ENCODE measurements at regions not wholly inside any gene's neighbourhood (a gene's known extent, or its start where the extent isn't known, plus 50 kb on each side); places are given as distances from the start of the nearest gene placed in this dataset.
"Not testable (repeated sequence)": the region's sequence is repeated elsewhere in the genome, so short reads cannot be mapped to it uniquely, and the experiment has no call there.

DNA sequence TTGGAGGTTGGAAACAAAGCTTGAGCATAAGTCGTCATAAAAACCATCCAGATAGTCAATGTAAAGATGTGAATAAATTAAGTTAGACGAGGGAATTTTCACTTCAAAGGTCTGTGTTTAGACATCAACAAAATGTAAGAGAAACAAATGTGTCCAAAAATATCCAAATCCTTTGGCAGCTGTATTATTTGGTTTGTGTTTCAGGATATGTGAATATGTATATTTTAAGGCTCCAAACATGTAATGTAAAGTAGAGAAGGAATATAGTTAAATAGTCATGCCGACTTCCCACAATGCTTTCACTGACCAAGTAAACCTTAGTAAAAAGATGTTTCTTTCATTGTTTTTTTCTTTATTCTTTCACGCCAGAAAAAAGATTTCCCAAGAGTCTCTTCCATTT, 604.9 kb upstream of the NRP1 start:
- Histone ChIP-seq H2AFZ (ENCODE audit: low read depth, low read length) (no peak overlapping the region), H3K9me3 (ENCODE audit: low read length) (no peaks in the 10 kb centered on the region), H3K36me3 (ENCODE audit: insufficient read depth, low read length) (no peaks in the 10 kb centered on the region), H3K4me1 (ENCODE audit: insufficient read depth, low read length) (peaks cover 27% of the 10 kb centered on the region), H3K4me3 (ENCODE audit: low read length) (no peak overlapping the region), H3K27me3 (ENCODE audit: insufficient read depth, low read length) (no peaks in the 10 kb centered on the region)

DNA sequence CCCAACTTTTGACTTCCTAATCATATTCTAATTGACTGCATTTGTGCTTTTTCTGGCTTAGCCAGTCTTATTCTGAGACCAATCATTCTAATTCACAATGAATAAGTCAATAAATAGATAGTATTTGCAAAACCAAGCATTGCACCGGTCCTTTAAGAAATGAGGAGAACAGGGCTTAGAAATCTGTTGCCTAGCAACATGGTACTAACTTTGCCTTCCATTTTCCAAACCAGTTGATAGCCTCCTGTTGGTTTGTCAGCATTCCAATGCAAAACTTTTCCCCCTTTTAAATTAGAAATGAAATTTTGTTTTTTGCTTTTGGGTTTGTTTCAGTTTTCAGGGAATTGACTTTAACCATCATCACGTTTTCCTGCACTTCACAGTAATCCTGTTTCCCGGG, 603.5 kb upstream of the NRP1 start:
- Histone ChIP-seq H3K36me3 (ENCODE audit: insufficient read depth, low read length) (no peaks in the 10 kb centered on the region), H3K4me1 (ENCODE audit: insufficient read depth, low read length) (peaks cover 32% of the 10 kb centered on the region), H3K9me3 (ENCODE audit: low read length) (no peaks in the 10 kb centered on the region), H2AFZ (ENCODE audit: low read depth, low read length) (no peak overlapping the region), H3K4me3 (ENCODE audit: low read length) (no peak overlapping the region), H3K27me3 (ENCODE audit: insufficient read depth, low read length) (no peaks in the 10 kb centered on the region)

GRCh38 chr10:33937036-33937730, 602.7 kb upstream of the NRP1 start:
- Histone ChIP-seq H3K4me1 (ENCODE audit: insufficient read depth, low read length) (peaks cover 32% of the 10 kb centered on the region), H3K27me3 (ENCODE audit: insufficient read depth, low read length) (no peaks in the 10 kb centered on the region), H3K36me3 (ENCODE audit: insufficient read depth, low read length) (no peaks in the 10 kb centered on the region), H2AFZ (ENCODE audit: low read depth, low read length) (peak overlapping the region; percentile 35), H3K9me3 (ENCODE audit: low read length) (no peaks in the 10 kb centered on the region), H3K4me3 (ENCODE audit: low read length) (no peak overlapping the region)

DNA sequence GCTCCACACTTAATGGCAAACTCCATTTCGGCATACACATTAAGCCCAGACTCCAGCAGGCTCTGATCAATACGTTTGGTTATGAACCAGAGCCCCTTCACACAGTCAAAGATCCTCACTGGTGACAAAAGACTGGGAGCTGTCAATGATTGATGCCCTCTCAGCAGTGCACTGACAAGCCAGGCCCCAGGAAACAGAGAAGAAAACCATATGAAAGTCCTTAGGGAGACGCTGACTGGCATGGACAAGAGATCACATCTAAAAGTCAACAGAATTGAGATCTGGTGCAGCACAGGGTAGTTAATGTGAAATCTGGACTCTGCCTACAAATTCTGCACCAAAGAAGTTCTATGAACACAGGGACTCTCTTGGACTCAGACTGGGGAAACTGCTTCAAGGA, 600.9 kb upstream of the NRP1 start:
- H3K27me3 ChIP-seq (ENCODE audit: insufficient read depth, low read length): no peaks in the 10 kb centered on the region
- H3K4me1 ChIP-seq (ENCODE audit: insufficient read depth, low read length): peaks cover 32% of the 10 kb centered on the region
- H3K36me3 ChIP-seq (ENCODE audit: insufficient read depth, low read length): no peaks in the 10 kb centered on the region
- no peaks in the 10 kb centered on the region for H3K9me3 ChIP-seq (ENCODE audit: low read length)
- no peak overlapping the region for H3K4me3 ChIP-seq (ENCODE audit: low read length)
- H2AFZ ChIP-seq (ENCODE audit: low read depth, low read length): no peak overlapping the region

DNA sequence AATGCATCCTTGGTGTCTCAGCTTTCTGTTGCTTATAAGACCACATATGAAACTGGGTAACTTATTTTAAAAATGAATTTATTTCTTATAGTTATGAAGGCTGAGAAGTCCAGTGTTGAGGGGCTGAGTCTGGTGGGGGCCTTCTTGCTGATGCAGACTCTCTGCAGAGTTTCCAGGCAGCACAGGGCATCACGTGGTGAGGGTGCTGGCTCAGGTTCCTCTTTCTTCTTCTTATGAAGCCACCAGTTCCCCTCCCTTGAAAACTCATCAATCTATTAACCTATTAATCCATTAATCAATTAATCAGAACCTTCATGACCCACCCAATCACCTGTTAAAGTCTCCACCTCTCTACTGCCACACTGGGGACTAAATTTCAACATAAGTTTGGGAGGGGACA, 595.6 kb upstream of the NRP1 start:
- no peak overlapping the region for H2AFZ ChIP-seq (ENCODE audit: low read depth, low read length)
- peaks cover 9% of the 10 kb centered on the region for H3K4me1 ChIP-seq (ENCODE audit: insufficient read depth, low read length)
- no peaks in the 10 kb centered on the region for H3K27me3 ChIP-seq (ENCODE audit: insufficient read depth, low read length)
- no peaks in the 10 kb centered on the region for H3K36me3 ChIP-seq (ENCODE audit: insufficient read depth, low read length)
- H3K4me3 ChIP-seq (ENCODE audit: low read length): no peak overlapping the region
- H3K9me3 ChIP-seq (ENCODE audit: low read length): no peaks in the 10 kb centered on the region

GRCh38 chr10:33927347-33927746, 592.9 kb upstream of the NRP1 start:
- Histone ChIP-seq H3K9me3 (ENCODE audit: low read length) (no peaks in the 10 kb centered on the region), H3K4me1 (ENCODE audit: insufficient read depth, low read length) (no peaks in the 10 kb centered on the region), H3K27me3 (ENCODE audit: insufficient read depth, low read length) (no peaks in the 10 kb centered on the region), H3K4me3 (ENCODE audit: low read length) (no peak overlapping the region), H3K36me3 (ENCODE audit: insufficient read depth, low read length) (no peaks in the 10 kb centered on the region), H2AFZ (ENCODE audit: low read depth, low read length) (no peak overlapping the region)

GRCh38 chr10:33921970-33922605, 587.6 kb upstream of the NRP1 start:
- peaks cover 12% of the 10 kb centered on the region for H3K4me1 ChIP-seq (ENCODE audit: insufficient read depth, low read length)
- H2AFZ ChIP-seq (ENCODE audit: low read depth, low read length): no peak overlapping the region
- H3K9me3 ChIP-seq (ENCODE audit: low read length): no peaks in the 10 kb centered on the region
- no peaks in the 10 kb centered on the region for H3K27me3 ChIP-seq (ENCODE audit: insufficient read depth, low read length)
- H3K4me3 ChIP-seq (ENCODE audit: low read length): no peak overlapping the region
- no peaks in the 10 kb centered on the region for H3K36me3 ChIP-seq (ENCODE audit: insufficient read depth, low read length)

DNA sequence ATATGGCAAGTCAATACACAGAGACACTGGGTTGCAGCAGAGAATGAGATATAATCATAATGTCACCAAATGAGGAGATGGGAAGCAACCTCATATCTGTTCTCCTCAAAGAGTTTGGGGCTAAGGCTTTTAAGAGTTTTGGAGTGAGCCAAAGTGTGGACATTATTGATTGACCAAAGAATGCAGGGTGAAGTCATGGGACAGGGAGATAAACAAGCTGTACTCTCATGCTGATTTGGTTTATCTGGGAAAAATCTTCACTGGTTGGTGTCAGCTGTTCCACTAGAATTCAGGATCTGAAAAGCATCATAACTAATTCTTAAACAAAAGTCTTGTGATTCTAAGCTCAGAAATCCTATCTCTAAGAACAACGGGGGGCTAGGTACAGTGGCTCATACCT, 585.9 kb upstream of the NRP1 start:
- H3K9me3 ChIP-seq (ENCODE audit: low read length): no peaks in the 10 kb centered on the region
- no peaks in the 10 kb centered on the region for H3K27me3 ChIP-seq (ENCODE audit: insufficient read depth, low read length)
- no peaks in the 10 kb centered on the region for H3K36me3 ChIP-seq (ENCODE audit: insufficient read depth, low read length)
- no peak overlapping the region for H2AFZ ChIP-seq (ENCODE audit: low read depth, low read length)
- H3K4me1 ChIP-seq (ENCODE audit: insufficient read depth, low read length): peaks cover 12% of the 10 kb centered on the region
- H3K4me3 ChIP-seq (ENCODE audit: low read length): no peak overlapping the region

DNA sequence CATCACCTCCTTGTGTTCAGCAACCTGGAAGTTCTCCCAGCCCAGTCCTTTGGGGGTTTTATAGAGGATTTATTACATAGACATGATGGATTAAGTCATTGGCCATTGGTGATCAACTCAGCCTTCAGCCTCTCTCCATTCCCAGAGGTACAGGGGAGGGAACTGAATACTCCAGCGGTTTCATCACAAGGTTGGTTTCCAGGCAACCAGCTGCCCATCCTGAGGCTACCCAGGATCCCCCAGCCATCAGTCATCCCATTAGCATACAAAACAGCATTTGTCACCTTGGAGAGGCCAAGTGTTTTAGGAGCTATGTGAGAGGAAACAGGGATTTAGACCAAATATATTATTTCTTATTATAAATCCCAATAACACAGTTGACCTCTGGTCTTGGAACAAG, 584.8 kb upstream of the NRP1 start:
- Histone ChIP-seq H3K27me3 (ENCODE audit: insufficient read depth, low read length) (no peaks in the 10 kb centered on the region), H3K4me1 (ENCODE audit: insufficient read depth, low read length) (peaks cover 12% of the 10 kb centered on the region), H2AFZ (ENCODE audit: low read depth, low read length) (no peak overlapping the region), H3K4me3 (ENCODE audit: low read length) (no peak overlapping the region), H3K36me3 (ENCODE audit: insufficient read depth, low read length) (no peaks in the 10 kb centered on the region), H3K9me3 (ENCODE audit: low read length) (no peaks in the 10 kb centered on the region)

DNA sequence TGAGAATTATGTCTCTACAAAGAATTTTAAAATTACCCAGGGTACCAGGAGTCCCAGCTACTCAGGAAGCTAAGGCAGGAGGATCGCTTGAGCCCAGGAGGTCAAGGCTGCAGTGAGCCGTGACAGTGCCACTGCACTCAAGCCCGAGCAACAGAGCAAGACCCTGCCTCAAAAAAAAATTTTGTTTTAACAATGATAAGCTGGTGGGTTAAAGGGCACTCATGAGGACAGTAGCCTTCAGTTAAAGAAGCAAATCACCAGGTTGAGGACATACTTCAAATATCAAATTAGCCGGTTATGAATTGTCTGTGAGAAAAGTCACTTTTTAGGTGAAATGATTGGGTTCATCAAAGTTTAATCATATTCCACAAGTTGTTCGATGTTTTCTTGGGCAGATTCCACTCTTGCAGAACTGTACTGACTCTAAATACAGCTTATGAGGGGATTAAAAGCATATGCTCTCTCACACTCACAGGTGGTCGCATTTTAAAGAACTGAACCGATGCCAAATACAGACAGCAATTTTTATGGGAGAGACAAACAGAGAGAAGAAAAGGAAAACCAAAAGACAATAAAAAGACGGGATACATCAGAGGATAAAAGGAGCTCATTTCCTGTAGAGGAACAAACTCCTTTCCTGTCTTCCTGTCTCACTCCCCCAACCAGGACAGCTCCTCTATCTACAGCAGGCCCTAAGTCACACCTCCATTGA, 582.8 kb upstream of the NRP1 start:
- Histone ChIP-seq H2AFZ (ENCODE audit: low read depth, low read length) (no peak overlapping the region), H3K9me3 (ENCODE audit: low read length) (no peaks in the 10 kb centered on the region), H3K27me3 (ENCODE audit: insufficient read depth, low read length) (no peaks in the 10 kb centered on the region), H3K36me3 (ENCODE audit: insufficient read depth, low read length) (no peaks in the 10 kb centered on the region), H3K4me3 (ENCODE audit: low read length) (no peak overlapping the region), H3K4me1 (ENCODE audit: insufficient read depth, low read length) (peaks cover 12% of the 10 kb centered on the region)

- no peaks in the 10 kb centered on the region for H3K27me3 ChIP-seq (ENCODE audit: insufficient read depth, low read length)
- H3K4me3 ChIP-seq (ENCODE audit: low read length): no peak overlapping the region
- H3K9me3 ChIP-seq (ENCODE audit: low read length): no peaks in the 10 kb centered on the region
- no peaks in the 10 kb centered on the region for H3K36me3 ChIP-seq (ENCODE audit: insufficient read depth, low read length)
- H2AFZ ChIP-seq (ENCODE audit: low read depth, low read length): no peak overlapping the region
- peaks cover 8% of the 10 kb centered on the region for H3K4me1 ChIP-seq (ENCODE audit: insufficient read depth, low read length)
These were observed 580.3 kb upstream of the NRP1 start for GRCh38 chr10:33914746-33915145.

DNA sequence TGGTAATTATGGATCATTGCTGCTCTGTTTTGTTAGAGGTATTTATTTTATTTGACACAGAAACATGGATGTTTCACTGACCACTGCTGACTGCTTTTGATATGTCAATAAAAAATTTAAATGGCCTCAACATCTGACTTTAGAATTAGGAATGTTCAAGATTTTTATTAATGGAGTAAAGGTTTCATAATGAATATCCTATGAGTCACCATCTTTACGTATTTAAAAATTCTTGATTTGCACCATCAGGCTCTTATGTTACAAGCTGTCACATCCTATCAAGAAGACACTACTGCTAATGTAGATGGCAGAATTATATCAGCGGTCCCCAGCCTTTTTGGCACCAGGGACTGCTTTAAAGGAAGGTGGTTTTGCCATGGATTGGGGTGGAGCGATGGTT, 578.7 kb upstream of the NRP1 start:
- no peak overlapping the region for H2AFZ ChIP-seq (ENCODE audit: low read depth, low read length)
- no peaks in the 10 kb centered on the region for H3K27me3 ChIP-seq (ENCODE audit: insufficient read depth, low read length)
- H3K9me3 ChIP-seq (ENCODE audit: low read length): no peaks in the 10 kb centered on the region
- no peaks in the 10 kb centered on the region for H3K4me1 ChIP-seq (ENCODE audit: insufficient read depth, low read length)
- no peak overlapping the region for H3K4me3 ChIP-seq (ENCODE audit: low read length)
- no peaks in the 10 kb centered on the region for H3K36me3 ChIP-seq (ENCODE audit: insufficient read depth, low read length)

GRCh38 chr10:33909476-33909875, 575.0 kb upstream of the NRP1 start:
- not testable (repeated sequence) for H3K36me3 ChIP-seq (ENCODE audit: insufficient read depth, low read length); H2AFZ ChIP-seq (ENCODE audit: low read depth, low read length); H3K4me1 ChIP-seq (ENCODE audit: insufficient read depth, low read length); H3K9me3 ChIP-seq (ENCODE audit: low read length); H3K27me3 ChIP-seq (ENCODE audit: insufficient read depth, low read length); H3K4me3 ChIP-seq (ENCODE audit: low read length)

Data from neuron (in vitro differentiated cells).